Kidney epithelial cell (primary cell): ENCODE measurements at regions not wholly inside any gene's neighbourhood (a gene's known extent, or its start where the extent isn't known, plus 50 kb on each side); places are given as distances from the start of the nearest gene placed in this dataset.
A peak's percentile ranks its signal among the peaks of the same experiment; 100 is the strongest.

Experiments
- DNase-seq: peaks from one replicate; pipeline ENCODE4 v3.0.0-alpha.2; 2010; ENCODE audit warnings: low read depth
- H3K27me3 ChIP-seq: 2 replicates; pipeline ENCODE4 v1.6.0; 2011; ENCODE audit warnings: low read length; ENCODE audit not compliant: control insufficient read depth, insufficient read depth
- H3K36me3 ChIP-seq: 2 replicates; pipeline ENCODE4 v1.5.1; 2011; ENCODE audit warnings: low read length; ENCODE audit not compliant: control insufficient read depth, insufficient read depth
- H3K4me3 ChIP-seq: 2 replicates; pipeline ENCODE4 v1.5.1; 2011; ENCODE audit warnings: low read depth, mild to moderate bottlenecking, control low read depth, low read length
- TF ChIP-seq, protein P1 (sequence below): IDR thresholded peaks from 2 replicates; pipeline ENCODE4 v1.5.1; 2011; ENCODE audit warnings: mild to moderate bottlenecking, moderate library complexity, low read length, control low read depth, inconsistent platforms; ENCODE audit not compliant: insufficient read depth, poor library complexity, severe bottlenecking

DNA sequence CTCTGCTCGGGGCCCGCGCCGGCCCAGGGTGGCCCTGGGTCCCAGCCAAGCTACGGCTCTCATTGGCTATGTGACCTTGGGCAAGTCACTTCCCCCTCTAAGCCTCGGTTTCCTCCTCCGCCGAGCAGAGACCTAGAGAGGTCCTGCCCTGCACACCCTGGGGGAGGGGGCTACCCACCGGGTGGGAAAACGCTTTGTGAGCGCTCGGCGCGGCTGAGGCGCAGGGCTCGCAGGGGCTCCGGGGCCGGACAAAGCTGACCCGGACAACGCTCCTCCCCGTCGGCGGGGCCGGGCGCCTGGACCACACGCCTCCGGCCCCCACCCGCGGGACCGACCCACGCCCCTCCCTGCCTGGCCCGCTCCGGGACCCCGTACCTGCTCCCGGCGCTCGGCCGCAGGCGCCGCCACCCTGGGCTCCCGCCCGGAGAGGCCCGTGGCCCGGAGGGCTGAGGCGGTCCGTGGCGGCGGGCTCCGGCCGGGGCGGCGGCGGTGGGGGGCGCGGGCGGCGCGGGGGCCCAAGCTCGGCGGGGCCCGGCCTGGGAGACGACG lies 85.7 kb upstream of the MELK start:
- peak overlapping the region; percentile 57 for H3K4me3 ChIP-seq
- no peaks in the 10 kb centered on the region for H3K36me3 ChIP-seq
- no peak for DNase-seq
- TF ChIP-seq, protein P1, sequence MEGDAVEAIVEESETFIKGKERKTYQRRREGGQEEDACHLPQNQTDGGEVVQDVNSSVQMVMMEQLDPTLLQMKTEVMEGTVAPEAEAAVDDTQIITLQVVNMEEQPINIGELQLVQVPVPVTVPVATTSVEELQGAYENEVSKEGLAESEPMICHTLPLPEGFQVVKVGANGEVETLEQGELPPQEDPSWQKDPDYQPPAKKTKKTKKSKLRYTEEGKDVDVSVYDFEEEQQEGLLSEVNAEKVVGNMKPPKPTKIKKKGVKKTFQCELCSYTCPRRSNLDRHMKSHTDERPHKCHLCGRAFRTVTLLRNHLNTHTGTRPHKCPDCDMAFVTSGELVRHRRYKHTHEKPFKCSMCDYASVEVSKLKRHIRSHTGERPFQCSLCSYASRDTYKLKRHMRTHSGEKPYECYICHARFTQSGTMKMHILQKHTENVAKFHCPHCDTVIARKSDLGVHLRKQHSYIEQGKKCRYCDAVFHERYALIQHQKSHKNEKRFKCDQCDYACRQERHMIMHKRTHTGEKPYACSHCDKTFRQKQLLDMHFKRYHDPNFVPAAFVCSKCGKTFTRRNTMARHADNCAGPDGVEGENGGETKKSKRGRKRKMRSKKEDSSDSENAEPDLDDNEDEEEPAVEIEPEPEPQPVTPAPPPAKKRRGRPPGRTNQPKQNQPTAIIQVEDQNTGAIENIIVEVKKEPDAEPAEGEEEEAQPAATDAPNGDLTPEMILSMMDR: no peak
- H3K27me3 ChIP-seq: no peaks in the 10 kb centered on the region

DNA sequence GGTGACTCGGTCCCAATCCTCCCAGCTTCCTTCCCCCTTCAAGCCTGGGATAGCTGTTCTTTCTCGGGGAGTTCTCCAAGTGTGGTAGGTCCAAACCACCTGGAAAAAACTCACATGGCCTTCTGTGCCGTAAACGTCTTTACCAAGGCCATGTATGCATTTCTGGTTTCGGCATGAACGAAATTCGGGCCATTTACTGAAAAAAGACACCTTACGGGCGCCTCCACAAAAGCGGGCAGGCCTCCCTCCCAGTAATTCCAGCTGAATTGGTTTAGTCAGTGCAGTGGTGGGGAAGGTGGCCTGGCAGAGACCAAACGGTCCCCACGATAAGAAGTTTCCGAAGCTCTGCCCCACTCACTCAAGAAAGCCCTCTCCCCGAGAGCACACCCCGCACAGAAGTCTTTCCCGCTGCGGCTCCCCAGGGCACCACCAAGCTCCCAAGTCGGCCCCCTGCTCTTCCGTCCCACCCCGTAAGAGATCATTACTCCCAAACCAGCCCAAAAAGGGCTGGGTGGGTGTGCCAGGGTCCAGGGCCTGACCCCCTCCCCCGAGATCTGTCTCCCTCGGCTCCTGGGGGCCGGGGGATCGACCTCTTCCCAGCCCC lies 86.3 kb upstream of the MELK start:
- H3K4me3 ChIP-seq: peak overlapping the region; percentile 57
- DNase-seq: no peak
- TF ChIP-seq, protein P1: no peak
- H3K36me3 ChIP-seq: no peaks in the 10 kb centered on the region
- no peaks in the 10 kb centered on the region for H3K27me3 ChIP-seq

GRCh38 chr9:36485647-36486328 lies 85.7 kb upstream of the RNF38 start:
- Histone ChIP-seq H3K4me3 (peak overlapping the region; percentile 57), H3K36me3 (no peaks in the 10 kb centered on the region), H3K27me3 (no peaks in the 10 kb centered on the region)
- TF ChIP-seq, protein P1: no peak
- no peak for DNase-seq

- DNase-seq: no peak
- no peak overlapping the region for H3K4me3 ChIP-seq
- no peaks in the 10 kb centered on the region for H3K36me3 ChIP-seq
- no peaks in the 10 kb centered on the region for H3K27me3 ChIP-seq
- TF ChIP-seq, protein P1: no peak
Observed at GRCh38 chr9:36484124-36484523, 84.1 kb upstream of the RNF38 start.

DNA sequence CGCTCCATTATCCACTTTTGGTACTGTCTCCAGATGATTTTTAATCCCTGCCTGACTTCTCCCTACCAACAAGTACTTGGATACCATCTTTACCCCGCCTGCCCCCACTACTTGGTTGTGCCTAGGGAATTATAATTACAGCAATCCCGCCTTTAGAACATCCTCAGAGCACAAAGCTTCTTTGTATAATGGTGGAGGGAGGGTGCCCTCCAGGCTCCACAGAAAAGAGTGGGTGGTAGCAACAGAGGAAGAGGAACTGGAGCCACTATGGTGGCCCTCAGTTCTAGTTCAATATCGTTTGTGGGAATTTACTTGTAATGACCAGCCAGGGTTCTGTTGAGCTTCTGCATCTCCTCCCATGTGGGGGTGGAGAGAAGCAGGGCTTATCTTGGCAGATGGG lies 79.0 kb upstream of the RNF38 start:
- Histone ChIP-seq H3K36me3 (no peaks in the 10 kb centered on the region), H3K27me3 (no peaks in the 10 kb centered on the region), H3K4me3 (no peak overlapping the region)
- no peak for DNase-seq
- TF ChIP-seq, protein P1: no peak
